ENCODE measurements at regions not wholly inside any gene's neighbourhood (a gene's known extent, or its start where the extent isn't known, plus 50 kb on each side); places are given as distances from the start of the nearest gene placed in this dataset.

DNA sequence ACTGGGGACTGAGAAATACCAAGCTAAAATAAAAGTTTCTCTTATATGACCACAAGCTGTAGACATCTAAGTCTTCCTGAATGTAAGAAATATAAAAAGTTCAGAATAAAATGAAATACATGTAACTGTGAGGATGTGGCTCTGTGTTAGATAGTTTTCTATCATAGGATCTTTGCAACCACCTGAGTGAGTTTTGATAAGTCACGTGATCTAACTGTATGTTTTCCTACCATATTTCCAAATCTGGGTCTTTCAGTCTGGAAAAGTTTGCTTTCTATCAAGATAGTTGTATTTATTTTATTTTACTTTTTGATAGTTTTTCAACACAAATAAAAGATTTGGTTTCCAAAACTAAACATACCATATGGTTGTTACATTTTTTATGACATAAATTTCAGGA, 1905.8 kb upstream of the ACO1 start:
- TF ChIP-seq, protein P1, sequence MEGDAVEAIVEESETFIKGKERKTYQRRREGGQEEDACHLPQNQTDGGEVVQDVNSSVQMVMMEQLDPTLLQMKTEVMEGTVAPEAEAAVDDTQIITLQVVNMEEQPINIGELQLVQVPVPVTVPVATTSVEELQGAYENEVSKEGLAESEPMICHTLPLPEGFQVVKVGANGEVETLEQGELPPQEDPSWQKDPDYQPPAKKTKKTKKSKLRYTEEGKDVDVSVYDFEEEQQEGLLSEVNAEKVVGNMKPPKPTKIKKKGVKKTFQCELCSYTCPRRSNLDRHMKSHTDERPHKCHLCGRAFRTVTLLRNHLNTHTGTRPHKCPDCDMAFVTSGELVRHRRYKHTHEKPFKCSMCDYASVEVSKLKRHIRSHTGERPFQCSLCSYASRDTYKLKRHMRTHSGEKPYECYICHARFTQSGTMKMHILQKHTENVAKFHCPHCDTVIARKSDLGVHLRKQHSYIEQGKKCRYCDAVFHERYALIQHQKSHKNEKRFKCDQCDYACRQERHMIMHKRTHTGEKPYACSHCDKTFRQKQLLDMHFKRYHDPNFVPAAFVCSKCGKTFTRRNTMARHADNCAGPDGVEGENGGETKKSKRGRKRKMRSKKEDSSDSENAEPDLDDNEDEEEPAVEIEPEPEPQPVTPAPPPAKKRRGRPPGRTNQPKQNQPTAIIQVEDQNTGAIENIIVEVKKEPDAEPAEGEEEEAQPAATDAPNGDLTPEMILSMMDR (IDR thresholded peaks at IDR 0.05), result no peak
- TF ChIP-seq EP300 (IDR thresholded peaks at IDR 0.05), result no peak

All from sigmoid colon (tissue), 4 donors.